Pons (tissue), 1 donor: ENCODE measurements at regions not wholly inside any gene's neighbourhood (a gene's known extent, or its start where the extent isn't known, plus 50 kb on each side); places are given as distances from the start of the nearest gene placed in this dataset.

Experiments
- DNase-seq: peaks from one replicate; pipeline ENCODE4 v3.0.0-alpha.2; 2016; ENCODE audit warnings: low spot score

GRCh38 chr22:49506010-49506400 is 321.7 kb downstream of the BRD1 start:
- no peak for DNase-seq

DNA sequence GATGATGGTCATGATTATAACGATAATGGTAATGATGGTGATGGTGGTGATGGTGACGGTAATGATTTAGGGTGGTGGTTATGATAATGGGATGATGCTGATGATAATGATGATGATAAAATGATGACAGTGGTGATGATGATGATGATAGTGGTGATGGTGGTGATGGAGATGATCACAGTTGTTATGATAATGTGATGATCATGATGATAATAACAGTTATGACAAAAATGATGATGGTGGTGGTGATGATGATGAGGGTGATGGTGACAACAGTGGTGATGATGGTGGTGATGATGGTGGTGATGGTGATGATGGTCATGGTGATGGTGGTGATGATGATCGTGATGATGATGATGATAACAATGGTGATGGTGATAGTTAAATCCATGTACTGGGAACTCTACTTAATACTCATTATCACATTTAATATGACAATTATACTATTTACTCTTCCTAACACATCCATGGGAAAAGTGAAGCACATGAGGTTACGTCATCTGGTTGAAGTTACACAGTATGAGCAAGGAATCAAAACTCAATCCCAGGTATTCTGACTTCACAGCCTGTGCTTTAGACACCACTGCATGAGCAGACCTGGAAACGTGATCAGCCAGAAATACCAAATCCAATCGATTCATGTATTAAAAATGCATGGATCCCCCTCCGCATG is 322.2 kb downstream of the BRD1 start:
- no peak for DNase-seq

- no peak for DNase-seq
Measured at GRCh38 chr22:49503896-49504521, 323.7 kb downstream of the BRD1 start.

DNA sequence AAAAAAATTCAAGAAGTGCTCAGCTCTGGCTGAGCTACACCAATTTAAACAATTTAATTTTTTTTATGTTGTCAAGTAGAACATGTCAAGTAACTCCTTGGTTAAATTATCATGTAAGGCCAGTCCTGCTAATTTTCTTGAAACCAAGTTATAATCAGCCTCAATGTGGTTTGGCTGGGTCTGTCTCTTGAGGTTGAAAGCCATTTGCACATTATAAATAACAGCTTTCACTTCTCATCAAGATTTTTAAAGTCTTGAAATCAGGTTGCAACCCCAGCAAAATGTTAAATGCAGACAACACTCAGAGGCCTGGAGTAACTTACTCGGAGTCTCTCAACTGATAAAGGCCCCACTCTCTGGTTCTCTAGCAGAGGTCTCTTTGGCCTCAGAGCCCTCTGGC is 324.4 kb downstream of the BRD1 start:
- DNase-seq: no peak

GRCh38 chr22:49502126-49502826 is 325.4 kb downstream of the BRD1 start:
- no peak for DNase-seq

DNA sequence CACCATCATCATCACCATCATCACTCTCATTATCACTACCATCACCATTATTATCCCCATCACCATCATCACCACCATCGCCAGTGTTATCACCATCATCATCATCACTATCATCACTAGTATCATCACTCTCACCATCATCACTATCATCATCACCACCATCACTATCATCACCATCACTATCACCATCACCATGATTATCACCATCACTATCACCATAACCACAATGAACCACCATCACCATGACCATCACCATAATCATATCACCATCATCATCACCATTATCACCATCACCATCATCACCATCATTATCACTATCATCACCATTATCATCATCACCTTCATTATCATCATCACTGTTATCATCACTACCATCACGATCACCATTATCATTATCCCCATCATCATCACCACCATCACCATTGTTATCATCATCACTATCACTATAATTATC is 326.7 kb downstream of the BRD1 start:
- no peak for DNase-seq

GRCh38 chr22:49500076-49500460 is 327.6 kb downstream of the BRD1 start:
- DNase-seq: no peak

GRCh38 chr22:49499433-49500075 is 328.1 kb downstream of the BRD1 start:
- DNase-seq: no peak

DNA sequence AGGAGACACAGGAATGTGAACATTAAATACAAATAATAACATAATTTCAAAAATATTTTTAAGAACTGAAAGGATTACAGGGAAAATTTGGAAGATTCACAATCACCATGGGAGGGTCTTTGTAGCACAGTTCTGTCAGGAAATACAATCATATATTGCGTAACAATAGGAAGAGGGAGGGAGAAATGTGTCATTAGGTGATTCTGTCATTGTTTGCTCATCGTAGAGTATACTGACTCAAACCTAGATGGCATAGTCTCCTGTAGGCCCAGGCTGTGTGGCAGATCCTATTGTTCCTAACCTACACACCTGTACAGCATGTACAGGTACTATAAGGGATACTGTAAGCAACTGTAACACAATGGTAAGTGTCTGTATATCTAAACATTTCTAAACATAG is 330.4 kb downstream of the BRD1 start:
- no peak for DNase-seq

- DNase-seq: no peak
Measured at GRCh38 chr22:49494555-49494954, 333.1 kb downstream of the BRD1 start.

GRCh38 chr22:49492741-49493251 is 334.9 kb downstream of the BRD1 start:
- no peak for DNase-seq

GRCh38 chr22:49492308-49492707 is 335.4 kb downstream of the BRD1 start:
- DNase-seq: no peak

DNA sequence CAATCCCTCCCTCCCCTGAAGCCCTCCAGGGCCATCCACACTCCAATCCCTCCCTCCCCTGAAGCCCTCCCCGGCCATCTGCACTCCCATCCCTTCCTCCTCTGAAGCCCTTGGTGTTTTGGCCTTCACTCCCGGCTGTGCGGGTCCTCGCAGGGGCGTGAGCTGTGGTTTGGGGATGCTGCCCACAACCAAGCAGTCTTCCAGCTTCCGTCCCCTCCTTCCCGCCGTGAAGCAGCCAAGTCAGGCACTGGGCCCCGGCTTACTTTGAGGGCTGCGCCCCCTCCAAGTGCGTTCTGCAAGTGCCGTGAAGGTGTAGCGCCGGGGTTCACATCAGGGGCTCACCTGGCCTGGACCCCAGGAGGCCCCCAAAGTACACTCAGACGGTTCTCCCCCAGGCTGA is 335.9 kb downstream of the BRD1 start:
- no peak for DNase-seq

DNA sequence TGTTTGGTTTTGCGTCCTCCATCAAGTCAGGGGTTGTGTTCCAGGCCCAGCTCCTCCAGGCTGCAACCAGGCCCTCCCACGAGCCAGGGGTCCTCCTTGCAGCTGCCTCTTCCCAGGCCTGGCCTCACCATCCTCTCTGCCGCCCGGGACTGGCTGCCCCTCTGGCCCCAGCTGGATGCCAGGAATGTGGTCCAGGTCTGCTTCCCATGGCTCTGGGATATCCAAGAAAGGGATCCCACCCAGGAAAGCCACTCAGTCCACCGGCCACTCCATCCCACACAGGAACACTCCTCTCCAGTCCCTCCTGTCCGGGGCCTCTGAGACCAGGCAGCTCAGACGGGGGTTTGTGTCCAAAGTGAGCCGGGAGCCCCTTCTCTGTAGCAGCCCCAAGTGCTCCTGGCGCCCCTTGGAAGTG is 336.4 kb downstream of the BRD1 start:
- DNase-seq: no peak

DNA sequence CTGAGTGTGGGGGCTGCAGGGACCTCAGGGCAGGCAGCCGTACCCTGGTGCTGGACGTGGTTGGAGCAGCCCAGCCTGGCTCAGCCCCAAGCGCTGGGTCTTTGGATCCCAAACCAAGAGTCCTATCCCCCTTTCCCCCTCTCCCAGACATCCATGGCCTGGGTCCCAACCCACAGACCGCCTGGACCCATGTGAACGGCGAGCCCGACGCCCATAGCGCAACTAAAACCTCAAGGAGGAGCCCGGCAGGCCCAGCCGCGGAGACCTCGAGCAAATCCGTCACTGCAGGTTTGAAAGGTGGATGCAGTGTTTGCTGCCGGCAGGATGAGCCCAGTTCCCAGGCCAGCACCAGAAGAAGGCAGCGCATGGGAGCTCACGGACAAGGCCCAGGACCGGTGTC is 337.0 kb downstream of the BRD1 start:
- no peak for DNase-seq

GRCh38 chr22:49489821-49490220 is 337.9 kb downstream of the BRD1 start:
- no peak for DNase-seq

GRCh38 chr22:49488943-49489342 is 338.7 kb downstream of the BRD1 start:
- no peak for DNase-seq

DNA sequence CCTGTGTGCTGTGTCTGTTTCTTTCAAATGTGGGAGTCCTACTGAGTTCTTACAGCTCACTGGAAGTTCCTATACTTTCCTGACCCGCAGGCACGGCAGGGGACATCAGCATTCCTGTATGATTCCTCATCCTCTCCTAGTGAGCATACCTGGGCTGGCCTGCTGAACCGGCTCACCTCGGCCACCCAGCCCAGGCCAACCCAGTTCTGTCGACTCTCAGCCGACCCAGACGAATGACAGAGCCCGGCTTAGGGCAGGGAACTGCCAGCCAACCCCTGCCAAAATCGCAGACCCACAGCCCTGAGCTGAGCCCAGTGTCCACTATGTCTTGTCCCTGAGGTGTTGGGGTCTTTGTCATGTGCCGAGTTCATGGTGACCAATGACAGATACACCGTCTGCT is 339.7 kb downstream of the BRD1 start:
- no peak for DNase-seq

GRCh38 chr22:49486225-49486624 is 341.4 kb downstream of the BRD1 start:
- DNase-seq: no peak

- no peak for DNase-seq
Measured at GRCh38 chr22:49483946-49484345, 343.7 kb downstream of the BRD1 start.

DNA sequence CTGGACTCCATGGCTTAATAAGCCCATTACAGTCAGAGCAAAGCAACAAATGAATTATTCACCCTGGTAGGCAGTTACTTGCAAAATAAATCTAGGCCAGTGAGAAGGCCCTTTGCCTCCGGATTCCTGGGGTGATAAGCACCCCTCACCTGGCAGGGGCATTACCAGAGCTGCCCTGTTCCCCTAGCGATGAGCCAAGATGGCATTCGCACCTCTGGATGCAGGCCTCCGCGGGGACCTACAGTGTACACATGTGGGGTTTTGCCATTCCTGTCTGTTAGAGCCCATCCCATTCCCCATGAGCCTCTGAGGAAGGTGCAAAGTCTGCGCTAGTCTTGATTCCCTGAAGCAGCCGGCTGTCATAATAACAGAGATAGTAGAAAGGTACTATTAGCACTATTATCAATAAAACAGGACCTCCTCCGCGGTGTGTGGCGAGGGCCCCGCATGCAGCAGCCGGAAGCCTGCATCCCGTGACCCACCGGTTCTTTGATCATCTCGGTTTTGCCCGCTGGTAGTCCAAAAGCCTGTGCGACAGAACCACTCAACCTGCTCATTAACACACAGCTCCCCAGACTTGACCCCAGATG is 344.3 kb downstream of the BRD1 start:
- no peak for DNase-seq

DNA sequence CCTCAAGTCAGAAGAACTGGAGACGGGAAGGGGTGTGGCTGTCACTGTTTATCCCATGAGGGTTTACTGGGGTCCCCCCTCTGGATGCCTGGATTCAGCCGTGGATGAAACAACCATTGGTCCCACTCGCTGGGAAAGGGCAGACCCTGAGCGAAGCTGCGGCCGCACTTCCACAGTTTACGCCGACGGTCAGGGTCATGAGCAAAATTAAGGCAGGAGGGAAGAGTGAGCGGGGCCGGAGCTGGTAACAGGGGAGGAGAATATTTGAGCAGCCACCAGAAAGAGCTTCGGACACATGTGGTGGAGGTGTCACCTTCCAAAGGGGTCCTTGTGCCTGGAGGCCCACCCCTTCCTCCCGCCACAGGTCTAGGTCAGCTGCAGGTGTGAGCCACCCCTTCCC is 344.9 kb downstream of the BRD1 start:
- DNase-seq: no peak
